Fibroblast of skin of scalp (primary cell): ENCODE measurements at regions not wholly inside any gene's neighbourhood (a gene's known extent, or its start where the extent isn't known, plus 50 kb on each side); places are given as distances from the start of the nearest gene placed in this dataset.
"Not testable (repeated sequence)": the region's sequence is repeated elsewhere in the genome, so short reads cannot be mapped to it uniquely, and the experiment has no call there.

Experiments used
- DNase-seq: peaks from one replicate; pipeline ENCODE4 v3.0.0-alpha.2; 2013

DNA sequence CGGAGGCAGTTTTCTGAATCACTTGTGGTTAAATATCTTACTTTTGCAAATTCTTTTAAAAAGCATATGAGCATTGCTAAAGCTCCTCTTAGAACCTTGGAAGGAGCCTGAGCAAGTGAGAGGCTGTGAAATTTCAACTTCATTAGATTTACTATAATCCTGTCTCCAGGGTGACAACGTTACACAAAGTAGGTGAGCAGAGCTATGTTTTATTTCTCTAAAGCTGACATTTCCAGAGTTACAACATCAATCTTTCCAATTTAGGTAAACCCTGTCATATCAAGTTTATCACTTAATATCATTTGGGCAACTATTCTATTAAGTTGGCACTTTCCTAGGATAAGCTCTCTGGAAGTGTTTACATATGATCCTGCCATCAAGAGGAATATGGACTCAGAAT lies 544.9 kb upstream of the CBLB start:
- no peak for DNase-seq

- no peak for DNase-seq
These were observed 551.8 kb upstream of the CBLB start for GRCh38 chr3:106420628-106421027.

DNA sequence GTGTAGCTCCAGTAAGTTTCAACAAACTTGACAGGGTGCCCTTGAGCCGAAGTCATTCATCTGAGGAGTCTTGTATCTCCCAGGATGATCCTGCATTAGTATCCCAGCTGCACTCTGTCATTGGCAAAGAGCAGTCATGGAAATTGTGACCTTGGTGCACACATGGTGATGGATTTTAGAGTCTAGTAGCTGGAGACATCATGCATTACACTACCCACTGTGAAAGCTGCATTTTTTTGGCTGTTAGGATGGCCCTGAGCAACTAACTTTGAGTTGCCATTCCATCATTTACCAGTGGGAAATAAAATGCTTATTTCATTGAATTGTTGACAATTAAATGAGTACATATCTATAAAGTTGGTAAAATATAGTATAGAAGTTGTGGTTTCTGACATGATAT lies 552.6 kb upstream of the CBLB start:
- peak; percentile 67 for DNase-seq

DNA sequence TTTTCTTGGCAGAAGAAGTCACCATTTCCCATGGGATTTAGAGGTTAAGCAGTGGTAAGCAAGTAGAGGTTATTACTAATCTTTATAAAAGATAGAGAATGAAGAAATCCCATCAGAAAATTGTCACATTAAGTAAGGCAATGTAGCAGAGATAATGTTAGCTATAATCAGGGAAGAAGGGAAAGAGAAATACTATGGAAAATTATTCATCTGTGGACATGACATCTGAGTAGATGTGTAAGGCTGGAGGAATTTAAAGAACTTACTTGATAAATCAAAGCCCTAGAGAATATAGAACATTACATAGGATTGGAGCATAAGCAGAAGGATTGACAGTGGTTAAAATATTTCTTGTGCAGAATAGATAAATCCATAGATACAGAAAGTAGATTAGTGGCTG lies 553.1 kb upstream of the CBLB start:
- DNase-seq: peak; percentile 83

GRCh38 chr3:106423321-106424225 lies 554.8 kb upstream of the CBLB start:
- no peak for DNase-seq

DNA sequence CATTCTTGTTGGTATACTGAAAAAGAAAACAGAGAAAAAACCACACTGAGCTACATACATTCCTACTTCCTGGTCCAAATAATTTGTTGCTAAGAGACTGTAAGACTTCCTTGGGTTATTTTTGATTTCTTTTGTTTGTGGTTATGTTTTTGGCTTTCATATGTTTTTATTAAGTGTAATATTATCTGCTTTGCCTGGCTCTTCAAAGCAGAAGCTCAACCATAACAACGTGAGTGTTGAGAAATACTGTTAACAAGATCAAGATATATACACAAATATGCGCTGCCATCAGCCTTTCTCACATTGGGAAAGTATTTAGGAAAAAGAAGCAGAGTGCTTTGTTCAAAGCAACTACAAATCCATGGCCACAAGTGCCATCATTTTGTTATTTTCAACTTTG lies 556.2 kb upstream of the CBLB start:
- DNase-seq: peak; percentile 87

DNA sequence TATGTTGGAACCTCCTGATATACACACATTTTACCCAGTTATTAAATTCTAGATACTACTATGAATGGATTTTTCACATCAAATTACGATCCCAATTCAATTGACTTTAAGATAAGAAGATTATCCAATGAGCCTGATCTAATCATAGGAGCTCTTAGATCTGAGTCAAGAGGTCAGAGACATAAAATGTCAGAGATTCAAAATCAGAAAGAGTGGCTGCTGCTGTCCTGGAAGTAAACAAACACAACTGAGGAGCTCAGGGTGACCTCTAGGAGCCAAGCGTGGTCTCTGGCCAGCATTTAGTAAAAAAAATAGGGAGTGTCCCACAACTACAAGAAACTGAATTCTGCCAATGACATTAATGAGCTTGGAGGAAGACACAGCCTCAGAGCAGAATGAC lies 557.1 kb upstream of the CBLB start:
- no peak for DNase-seq

- peak; percentile 99 for DNase-seq
These were observed 559.8 kb upstream of the CBLB start for GRCh38 chr3:106428565-106428994.

- no peak for DNase-seq
These were observed 562.9 kb upstream of the CBLB start for GRCh38 chr3:106431721-106432120.

- no peak for DNase-seq
These were observed 567.2 kb upstream of the CBLB start for GRCh38 chr3:106435899-106436453.

- no peak for DNase-seq
These were observed 570.1 kb upstream of the CBLB start for GRCh38 chr3:106438887-106439286.

GRCh38 chr3:106440672-106441071 lies 571.9 kb upstream of the CBLB start:
- peak; percentile 32 for DNase-seq

DNA sequence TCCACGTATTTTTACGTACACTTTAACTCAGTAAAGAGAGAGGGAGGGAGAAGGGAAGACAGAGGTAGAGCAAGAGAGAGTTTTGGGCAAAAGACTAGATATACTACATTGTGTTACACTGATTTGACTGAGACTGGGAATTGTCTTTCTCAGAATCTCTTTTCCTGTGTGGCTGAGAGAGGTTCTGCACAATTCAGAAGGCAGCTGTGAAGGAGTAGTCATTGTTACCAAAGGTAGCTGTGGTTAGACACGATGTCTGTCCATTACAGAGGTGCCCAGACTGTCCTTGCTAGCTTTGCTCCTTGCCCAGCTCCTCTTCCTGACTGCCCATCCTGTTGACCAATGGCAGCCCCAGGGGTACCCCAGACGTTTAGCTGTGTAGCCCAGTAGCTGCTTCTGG lies 577.5 kb upstream of the CBLB start:
- DNase-seq: no peak

GRCh38 chr3:106447723-106448301 lies 579.0 kb upstream of the CBLB start:
- DNase-seq: no peak

DNA sequence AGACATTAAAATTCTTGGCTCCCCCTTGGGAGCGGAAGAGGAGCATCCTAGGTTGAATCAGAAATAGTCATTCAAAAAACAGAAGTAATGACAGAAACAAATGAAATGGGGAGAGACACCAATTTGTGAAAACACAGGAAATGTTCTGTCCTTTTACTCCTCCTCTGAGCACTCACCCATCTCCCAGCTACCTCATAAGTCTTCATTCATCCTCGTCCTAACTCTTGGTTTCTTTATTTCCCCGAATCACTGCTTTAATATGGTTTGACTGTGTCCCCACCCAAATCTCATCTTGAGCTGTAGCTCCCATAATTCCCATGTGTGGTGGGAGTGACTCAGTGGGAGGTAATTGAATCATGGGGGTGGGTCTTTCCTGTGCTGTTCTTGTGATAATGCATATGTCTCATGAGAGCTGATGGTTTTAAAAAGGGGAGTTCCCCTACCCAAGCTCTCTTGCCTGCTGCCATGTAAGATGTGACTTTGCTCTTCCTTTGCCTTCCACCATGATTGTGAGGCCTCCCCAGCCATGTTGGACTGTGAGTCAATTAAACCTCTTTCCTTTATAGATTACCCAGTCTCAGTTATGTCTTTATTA lies 579.7 kb upstream of the CBLB start:
- not testable (repeated sequence) for DNase-seq

GRCh38 chr3:106452096-106452495 lies 583.3 kb upstream of the CBLB start:
- no peak for DNase-seq

DNA sequence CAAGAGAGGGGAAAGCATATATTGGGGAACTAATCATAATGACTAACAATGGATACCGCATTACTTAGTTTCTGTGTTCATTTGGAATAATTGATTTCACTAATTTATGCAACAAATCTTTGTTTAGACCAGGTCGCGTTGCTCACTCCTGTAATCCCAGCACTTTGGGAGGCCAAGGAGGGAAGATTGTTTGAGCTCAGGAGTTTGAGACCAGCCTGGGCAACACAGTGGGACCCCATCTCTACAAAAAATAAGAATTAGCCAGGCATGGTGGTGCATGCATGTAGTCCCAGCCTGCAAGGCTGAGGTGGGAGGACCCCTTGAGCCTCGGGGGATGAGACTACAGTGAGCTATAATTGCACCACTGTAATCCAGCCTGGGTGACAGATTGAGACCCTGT lies 585.7 kb upstream of the CBLB start:
- DNase-seq: no peak

- DNase-seq: peak; percentile 94
These were observed 588.7 kb upstream of the CBLB start for GRCh38 chr3:106457281-106458180.

- DNase-seq: no peak
These were observed 590.1 kb upstream of the CBLB start for GRCh38 chr3:106458952-106459351.

- no peak for DNase-seq
These were observed 598.1 kb upstream of the CBLB start for GRCh38 chr3:106466881-106467280.

DNA sequence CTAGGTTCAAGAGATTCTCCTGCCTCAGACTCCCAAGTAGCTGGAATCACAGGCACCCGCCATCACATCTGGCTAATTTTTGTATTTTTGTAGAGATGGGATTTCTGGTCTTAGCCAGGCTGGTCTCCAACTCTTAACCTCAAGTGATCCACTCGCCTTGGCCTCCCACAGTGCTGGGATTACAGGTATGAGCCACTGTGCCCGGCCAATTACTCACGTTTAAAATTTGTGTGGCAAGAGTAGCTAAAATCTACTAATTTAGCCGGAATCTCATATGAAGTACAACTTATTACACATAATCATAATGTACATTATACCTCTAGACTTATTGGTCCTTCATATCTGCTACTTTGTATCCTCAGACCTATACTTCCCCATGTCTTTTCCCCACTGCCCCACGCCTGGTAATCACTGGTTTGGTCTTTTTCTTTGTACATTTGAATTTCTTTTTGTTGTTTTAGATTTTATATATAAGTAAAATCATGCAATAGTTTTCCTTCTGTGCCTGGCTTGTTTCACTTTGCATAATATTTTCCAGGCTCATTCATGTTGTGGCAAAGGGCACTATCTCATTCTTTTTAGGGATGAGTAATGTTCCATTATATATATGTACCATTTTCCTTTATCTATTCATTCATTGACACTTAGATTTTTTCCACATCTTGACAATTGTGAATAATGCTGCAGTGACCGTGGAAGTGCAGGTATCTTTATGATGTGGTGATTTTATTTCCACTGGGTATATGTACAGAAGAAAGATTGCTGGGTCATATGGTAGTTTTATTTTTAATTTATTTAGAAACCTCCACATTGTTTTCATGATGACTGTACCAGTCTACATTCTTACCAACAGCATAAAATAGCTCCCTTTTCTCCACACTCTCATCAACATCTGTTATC lies 605.0 kb upstream of the CBLB start:
- no peak for DNase-seq
